PC-9 (cell line): ENCODE measurements at regions not wholly inside any gene's neighbourhood (a gene's known extent, or its start where the extent isn't known, plus 50 kb on each side); places are given as distances from the start of the nearest gene placed in this dataset.

Experiments used
- BruUV-seq: library from RNA; stranded (reverse); fragments of 400-500 nt; replicated peaks from 2 replicates; lab custom pipeline; 2021; lab: Mats Ljungman, UMichigan
- CTCF ChIA-PET: fragments of 300-600 bp; sonication (Branson Sonifier 250); formaldehyde crosslinking; loops from one replicate; lab custom pipeline; 2022; ENCODE audit warnings: antibody characterized with exemption; lab: Charles Lee
- POLR2A ChIA-PET: fragments of 300-600 bp; sonication (Branson Sonifier 250); formaldehyde crosslinking; loops from one replicate; lab custom pipeline; 2022; ENCODE audit warnings: antibody characterized with exemption; ENCODE audit not compliant: unreplicated experiment; lab: Charles Lee
- DNase-seq, 2 experiments: peaks; one replicate each; pipeline versions ENCODE4 v3.0.0 to v3.0.0-alpha.2; 2015 to 2022; ENCODE audit warnings: mixed read lengths in 1 of 2
- H2AFZ ChIP-seq: fragments of 200-600 bp; sonication (generic); 2 replicates; pipeline ENCODE4 v1.8.1; 2017; ENCODE audit warnings: antibody characterized with exemption
- H3F3A ChIP-seq: fragments of 200-600 bp; sonication (generic); 2 replicates; pipeline ENCODE4 v1.8.1; 2017; ENCODE audit warnings: antibody characterized with exemption, mild to moderate bottlenecking, low read depth; ENCODE audit not compliant: insufficient read depth
- H3K27ac ChIP-seq: fragments of 200-600 bp; sonication (generic); 2 replicates; pipeline ENCODE4 v1.6.1; 2016; ENCODE audit warnings: mixed run types
- H3K27me3 ChIP-seq: fragments of 200-600 bp; sonication (generic); 2 replicates; pipeline ENCODE4 v1.6.1; 2016; ENCODE audit warnings: low read depth, mixed run types; ENCODE audit not compliant: insufficient read depth
- H3K36me3 ChIP-seq: fragments of 200-600 bp; sonication (generic); 2 replicates; pipeline ENCODE4 v1.6.1; 2016; ENCODE audit warnings: low read depth, mixed run types
- H3K4me1 ChIP-seq: fragments of 200-600 bp; sonication (generic); replicated peaks from 2 replicates; pipeline ENCODE4 v1.6.1; 2016; ENCODE audit warnings: mixed run types; ENCODE audit not compliant: insufficient read depth
- H3K4me2 ChIP-seq: fragments of 200-600 bp; sonication (generic); 2 replicates; pipeline ENCODE4 v1.6.1; 2017; ENCODE audit warnings: mixed run types
- H3K4me3 ChIP-seq: fragments of 200-600 bp; sonication (generic); 2 replicates; pipeline ENCODE4 v1.6.1; 2016; ENCODE audit warnings: mixed run types
- H3K79me2 ChIP-seq: fragments of 200-600 bp; sonication (generic); 2 replicates; pipeline ENCODE4 v1.6.1; 2017; ENCODE audit warnings: low read depth, mixed run types
- H3K9me2 ChIP-seq: fragments of 200-600 bp; sonication (generic); 2 replicates; pipeline ENCODE4 v1.8.1; 2017; ENCODE audit warnings: mild to moderate bottlenecking; ENCODE audit not compliant: insufficient read depth
- H3K9me3 ChIP-seq: fragments of 200-600 bp; sonication (generic); 2 replicates; pipeline ENCODE4 v1.8.1; 2016; ENCODE audit warnings: low read depth; ENCODE audit not compliant: insufficient read depth
- H4K20me1 ChIP-seq: fragments of 200-600 bp; sonication (generic); 2 replicates; pipeline ENCODE4 v1.8.1; 2017; ENCODE audit not compliant: insufficient read depth
- EZH2 ChIP-seq: fragments of 200-600 bp; sonication (generic); IDR thresholded peaks from 2 replicates; pipeline ENCODE4 v1.8.0; 2017; ENCODE audit warnings: antibody characterized with exemption, low read depth
- intact Hi-C: fragments of 100-400 bp; cut with micrococcal nuclease; formaldehyde crosslinking; loops from one replicate; pipeline ENCODE4 v1.10.0; 2022; ENCODE audit not compliant: unreplicated experiment
- TF ChIP-seq, protein P1 (sequence below): fragments of 200-600 bp; sonication (generic); conservative IDR thresholded peaks from 2 replicates; pipeline ENCODE4 v1.6.1; 2017; ENCODE audit warnings: mixed run types, antibody characterized with exemption, mild to moderate bottlenecking, moderate library complexity

DNA sequence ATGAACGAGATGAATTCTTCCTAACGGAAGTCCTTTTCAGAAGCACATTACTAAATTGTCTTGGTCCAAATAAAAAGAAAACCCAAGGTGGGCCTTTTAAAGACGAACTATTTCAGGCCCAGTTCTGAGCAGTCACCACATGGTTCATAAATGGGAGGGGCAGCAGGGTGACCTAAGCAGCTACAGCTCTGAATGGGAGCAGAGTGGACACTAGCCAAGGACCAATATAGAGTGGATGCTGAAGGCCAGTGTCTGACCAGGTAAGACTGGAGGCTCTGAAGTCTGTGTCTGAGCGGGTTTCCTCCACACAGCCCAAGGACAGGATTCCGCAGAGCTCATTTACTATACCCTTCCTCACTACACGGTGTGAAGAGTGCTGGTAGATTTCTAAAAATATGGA, 159.1 kb downstream of the TMEM26 start:
- H3K27ac ChIP-seq: no peak overlapping the region
- no peaks in the 10 kb centered on the region for H3K4me1 ChIP-seq
- H2AFZ ChIP-seq: no peak overlapping the region
- H3K9me3 ChIP-seq: peaks cover 5% of the 10 kb centered on the region; the same call in 1 of the 2 replicates
- H3K4me2 ChIP-seq: no peak overlapping the region
- H3K36me3 ChIP-seq: no peaks in the 10 kb centered on the region
- no peaks in the 10 kb centered on the region for H3K9me2 ChIP-seq
- H4K20me1 ChIP-seq: no peaks in the 10 kb centered on the region
- no peak overlapping the region for H3K4me3 ChIP-seq
- ChIA-PET CTCF (interaction anchor here (0.5 kb wide), 1 partner anchor 388 kb away, joined by 3 read pairs; no protein-coding TSS in a partner anchor), POLR2A (no interaction called here)
- BruUV-seq: no TSS peak
- no peaks in the 10 kb centered on the region for H3K79me2 ChIP-seq
- TF ChIP-seq, protein P1, sequence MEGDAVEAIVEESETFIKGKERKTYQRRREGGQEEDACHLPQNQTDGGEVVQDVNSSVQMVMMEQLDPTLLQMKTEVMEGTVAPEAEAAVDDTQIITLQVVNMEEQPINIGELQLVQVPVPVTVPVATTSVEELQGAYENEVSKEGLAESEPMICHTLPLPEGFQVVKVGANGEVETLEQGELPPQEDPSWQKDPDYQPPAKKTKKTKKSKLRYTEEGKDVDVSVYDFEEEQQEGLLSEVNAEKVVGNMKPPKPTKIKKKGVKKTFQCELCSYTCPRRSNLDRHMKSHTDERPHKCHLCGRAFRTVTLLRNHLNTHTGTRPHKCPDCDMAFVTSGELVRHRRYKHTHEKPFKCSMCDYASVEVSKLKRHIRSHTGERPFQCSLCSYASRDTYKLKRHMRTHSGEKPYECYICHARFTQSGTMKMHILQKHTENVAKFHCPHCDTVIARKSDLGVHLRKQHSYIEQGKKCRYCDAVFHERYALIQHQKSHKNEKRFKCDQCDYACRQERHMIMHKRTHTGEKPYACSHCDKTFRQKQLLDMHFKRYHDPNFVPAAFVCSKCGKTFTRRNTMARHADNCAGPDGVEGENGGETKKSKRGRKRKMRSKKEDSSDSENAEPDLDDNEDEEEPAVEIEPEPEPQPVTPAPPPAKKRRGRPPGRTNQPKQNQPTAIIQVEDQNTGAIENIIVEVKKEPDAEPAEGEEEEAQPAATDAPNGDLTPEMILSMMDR: no peak
- no peak for TF ChIP-seq EZH2
- intact Hi-C loops: no loop called here
- DNase-seq: no peak
- no peaks in the 10 kb centered on the region for H3K27me3 ChIP-seq
- no peaks in the 10 kb centered on the region for H3F3A ChIP-seq

DNA sequence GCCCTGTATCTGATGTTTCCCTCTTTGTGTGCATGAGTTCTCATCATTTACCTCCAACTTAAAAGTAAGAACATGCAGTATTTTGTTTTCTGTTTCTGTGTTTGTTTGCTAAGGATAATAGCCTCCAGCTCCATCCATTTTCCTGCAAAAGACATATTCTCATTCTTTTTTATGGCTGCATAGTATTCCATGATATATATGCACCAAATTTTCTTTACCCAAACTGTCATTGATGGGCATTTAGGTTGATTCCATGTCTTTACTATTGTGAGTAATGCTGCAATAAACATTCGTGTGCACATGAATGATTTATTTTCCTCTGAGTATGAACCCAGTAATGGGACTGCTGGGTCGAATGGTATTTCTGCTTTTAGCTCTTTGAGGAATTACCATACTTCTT, 163.4 kb downstream of the TMEM26 start:
- Histone ChIP-seq H3K79me2 (no peaks in the 10 kb centered on the region), H3K9me3 (no peaks in the 10 kb centered on the region), H3K4me2 (no peak overlapping the region), H3K27me3 (no peaks in the 10 kb centered on the region), H3K36me3 (no peaks in the 10 kb centered on the region), H3K27ac (no peak overlapping the region), H4K20me1 (no peaks in the 10 kb centered on the region), H3K4me1 (no peaks in the 10 kb centered on the region), H3F3A (no peaks in the 10 kb centered on the region), H3K9me2 (no peaks in the 10 kb centered on the region), H3K4me3 (no peak overlapping the region), H2AFZ (no peak overlapping the region)
- TF ChIP-seq, protein P1: no peak
- no peak for TF ChIP-seq EZH2
- POLR2A ChIA-PET: no interaction called here
- intact Hi-C loops: loop anchor here (10.0 kb wide), 3 partner anchors 325 to 845 kb away; no protein-coding TSS in a partner anchor
- CTCF ChIA-PET: no interaction called here
- BruUV-seq: no TSS peak
- no peak for DNase-seq

DNA sequence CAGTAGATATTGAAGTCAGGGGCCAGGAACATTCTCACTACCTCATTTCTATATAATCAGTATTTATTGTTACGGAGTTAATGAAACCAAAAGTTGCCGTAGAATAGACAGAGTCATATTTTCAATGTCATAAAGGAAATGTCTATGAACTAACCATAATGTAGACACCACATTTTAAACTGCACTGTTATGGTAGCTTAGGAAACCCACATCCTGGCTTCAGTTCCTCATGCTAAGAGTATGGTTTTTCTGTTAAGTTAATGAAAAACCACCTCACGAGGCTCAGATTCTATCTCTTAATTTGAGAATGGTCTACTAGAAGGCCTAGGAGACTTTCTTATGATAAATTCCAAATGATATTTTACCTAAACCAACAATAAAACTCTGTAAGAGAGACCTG, 166.5 kb downstream of the TMEM26 start:
- Histone ChIP-seq H3K4me2 (no peak overlapping the region), H4K20me1 (no peaks in the 10 kb centered on the region), H3K9me2 (no peaks in the 10 kb centered on the region), H3F3A (no peaks in the 10 kb centered on the region), H3K4me3 (no peak overlapping the region), H3K36me3 (no peaks in the 10 kb centered on the region), H2AFZ (no peak overlapping the region), H3K79me2 (no peaks in the 10 kb centered on the region), H3K27ac (no peak overlapping the region), H3K4me1 (peaks cover 6% of the 10 kb centered on the region; the same call in 1 of the 2 replicates), H3K27me3 (no peaks in the 10 kb centered on the region), H3K9me3 (no peaks in the 10 kb centered on the region)
- TF ChIP-seq EZH2: no peak
- TF ChIP-seq, protein P1: no peak
- POLR2A ChIA-PET: no interaction called here
- intact Hi-C loops: loop anchor here (10.0 kb wide), 3 partner anchors 322 to 842 kb away; no protein-coding TSS in a partner anchor
- DNase-seq: no peak
- no TSS peak for BruUV-seq
- CTCF ChIA-PET: no interaction called here
